ENCODE measurements at regions not wholly inside any gene's neighbourhood (a gene's known extent, or its start where the extent isn't known, plus 50 kb on each side); places are given as distances from the start of the nearest gene placed in this dataset.
A peak's percentile ranks its signal among the peaks of the same experiment; 100 is the strongest.

- DNase-seq (ENCODE audit: low read depth, low spot score): no peak
- TF ChIP-seq CTCF (IDR thresholded peaks at IDR 0.05; ENCODE audit: low read depth, low read length): no peak
- in situ Hi-C loops (cut with HindIII; ENCODE audit: low sequenced_read_pairs): no loop called here
- H3K4me3 ChIP-seq (ENCODE audit: low read depth, low read length): no peak overlapping the region
Measured at GRCh38 chr2:57884281-57884680, 162.3 kb upstream of the VRK2 start.

DNA sequence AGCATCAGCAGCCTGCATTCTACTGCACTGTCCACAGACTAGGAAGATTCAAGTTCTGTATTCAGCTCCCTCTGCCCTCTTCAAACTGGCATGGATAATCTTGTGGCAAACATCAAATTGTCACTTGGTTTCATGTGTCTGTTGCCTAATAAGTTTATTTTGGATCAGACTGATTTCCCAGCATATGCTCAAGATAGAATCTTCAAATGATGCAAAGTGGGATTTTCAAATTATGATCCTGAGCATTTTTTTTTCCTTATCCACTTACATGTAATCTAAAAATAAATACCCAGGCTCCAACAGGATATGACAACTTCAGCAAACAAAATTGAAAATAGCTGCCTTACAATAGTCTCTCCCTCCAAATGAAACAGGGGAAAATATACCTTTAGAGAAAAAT, 160.9 kb upstream of the VRK2 start:
- no peak for DNase-seq (ENCODE audit: low read depth, low spot score)
- no peak overlapping the region for H3K4me3 ChIP-seq (ENCODE audit: low read depth, low read length)
- in situ Hi-C loops (cut with HindIII; ENCODE audit: low sequenced_read_pairs): no loop called here
- TF ChIP-seq CTCF (IDR thresholded peaks at IDR 0.05; ENCODE audit: low read depth, low read length): no peak

DNA sequence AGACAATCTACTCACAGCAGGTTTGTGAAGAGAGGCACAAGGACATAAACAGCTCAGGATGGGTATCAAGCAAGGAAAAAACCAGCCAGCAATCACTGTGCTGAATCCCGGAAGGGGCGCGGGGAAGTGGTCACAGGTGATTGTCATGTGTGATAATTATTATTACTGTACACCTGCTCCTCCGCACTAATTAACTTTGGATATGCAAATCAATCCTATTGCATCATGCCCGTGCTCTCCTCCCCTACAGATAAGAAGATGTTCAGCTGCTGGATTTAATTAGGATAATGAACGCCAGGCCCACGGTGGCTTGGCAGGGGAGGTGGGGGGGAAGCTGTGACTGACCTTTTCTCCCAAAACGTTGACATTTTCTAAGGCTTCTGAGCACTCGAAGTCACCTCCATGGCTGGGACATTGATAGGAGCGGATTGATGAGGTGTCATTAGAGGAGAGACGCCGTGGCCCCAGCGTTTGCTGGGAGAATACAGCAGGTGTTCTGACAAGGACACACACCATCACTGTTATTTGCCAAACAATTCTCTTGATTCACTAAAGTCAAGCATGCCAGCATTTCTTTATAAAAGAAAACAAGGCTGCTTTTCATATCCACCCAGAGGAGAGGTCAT, 160.3 kb upstream of the VRK2 start:
- in situ Hi-C loops (cut with HindIII; ENCODE audit: low sequenced_read_pairs): no loop called here
- DNase-seq (ENCODE audit: low read depth, low spot score): no peak
- H3K4me3 ChIP-seq (ENCODE audit: low read depth, low read length): no peak overlapping the region
- TF ChIP-seq CTCF (IDR thresholded peaks at IDR 0.05; ENCODE audit: low read depth, low read length): no peak

- H3K4me3 ChIP-seq (ENCODE audit: low read depth, low read length): no peak overlapping the region
- TF ChIP-seq CTCF (IDR thresholded peaks at IDR 0.05; ENCODE audit: low read depth, low read length): no peak
- in situ Hi-C loops (cut with HindIII; ENCODE audit: low sequenced_read_pairs): no loop called here
- no peak for DNase-seq (ENCODE audit: low read depth, low spot score)
Measured at GRCh38 chr2:57888463-57888862, 158.1 kb upstream of the VRK2 start.

GRCh38 chr2:57890464-57890863, 156.1 kb upstream of the VRK2 start:
- in situ Hi-C loops (cut with HindIII; ENCODE audit: low sequenced_read_pairs): no loop called here
- peak; percentile 32 for DNase-seq (ENCODE audit: low read depth, low spot score)
- no peak overlapping the region for H3K4me3 ChIP-seq (ENCODE audit: low read depth, low read length)
- no peak for TF ChIP-seq CTCF (IDR thresholded peaks at IDR 0.05; ENCODE audit: low read depth, low read length)

GRCh38 chr2:57891086-57891712, 155.4 kb upstream of the VRK2 start:
- no peak for TF ChIP-seq CTCF (IDR thresholded peaks at IDR 0.05; ENCODE audit: low read depth, low read length)
- in situ Hi-C loops (cut with HindIII; ENCODE audit: low sequenced_read_pairs): no loop called here
- no peak overlapping the region for H3K4me3 ChIP-seq (ENCODE audit: low read depth, low read length)
- no peak for DNase-seq (ENCODE audit: low read depth, low spot score)

All from astrocyte of the spinal cord (primary cell).